ENCODE measurements at regions not wholly inside any gene's neighbourhood (a gene's known extent, or its start where the extent isn't known, plus 50 kb on each side); places are given as distances from the start of the nearest gene placed in this dataset.

- Histone ChIP-seq H3K27ac (ENCODE audit: insufficient read depth, low read length) (no peak overlapping the region), H3K36me3 (ENCODE audit: control insufficient read depth, insufficient read depth, low read length) (no peaks in the 10 kb centered on the region), H3K4me2 (ENCODE audit: extremely low read depth, insufficient read depth, low read length) (no peak overlapping the region), H3K4me1 (ENCODE audit: control insufficient read depth, extremely low read depth, insufficient read depth, low read length) (no peaks in the 10 kb centered on the region), H3K9ac (ENCODE audit: insufficient read depth, low read length) (no peak overlapping the region), H3K79me2 (ENCODE audit: control insufficient read depth, insufficient read depth, low read length) (no peaks in the 10 kb centered on the region), H3K9me3 (ENCODE audit: control insufficient read depth, insufficient read depth, low read depth, low read length) (no peaks in the 10 kb centered on the region), H4K20me1 (ENCODE audit: control insufficient read depth, extremely low read depth, insufficient read depth, low read length) (no peaks in the 10 kb centered on the region), H3K27me3 (ENCODE audit: control insufficient read depth, insufficient read depth, low read length) (no peaks in the 10 kb centered on the region), H2AFZ (ENCODE audit: low read length) (no peak overlapping the region), H3K4me3 (replicated peaks in 1 of 4; ENCODE audit: control extremely low read depth in 1 of 4, insufficient read depth in 1 of 4, low read depth in 3 of 4, low read length in 4 of 4) (no peak overlapping the region)
- no peak for TF ChIP-seq CTCF (conservative IDR thresholded peaks at IDR 0.05 in 1 of 2, IDR thresholded peaks at IDR 0.05 in 1 of 2; ENCODE audit: low read depth in 1 of 2, low read length in 2 of 2)
- no peak for DNase-seq (ENCODE audit: low read depth in 2 of 2)
These were observed 166.8 kb upstream of the IER5L start for GRCh38 chr9:129344641-129345495.

DNA sequence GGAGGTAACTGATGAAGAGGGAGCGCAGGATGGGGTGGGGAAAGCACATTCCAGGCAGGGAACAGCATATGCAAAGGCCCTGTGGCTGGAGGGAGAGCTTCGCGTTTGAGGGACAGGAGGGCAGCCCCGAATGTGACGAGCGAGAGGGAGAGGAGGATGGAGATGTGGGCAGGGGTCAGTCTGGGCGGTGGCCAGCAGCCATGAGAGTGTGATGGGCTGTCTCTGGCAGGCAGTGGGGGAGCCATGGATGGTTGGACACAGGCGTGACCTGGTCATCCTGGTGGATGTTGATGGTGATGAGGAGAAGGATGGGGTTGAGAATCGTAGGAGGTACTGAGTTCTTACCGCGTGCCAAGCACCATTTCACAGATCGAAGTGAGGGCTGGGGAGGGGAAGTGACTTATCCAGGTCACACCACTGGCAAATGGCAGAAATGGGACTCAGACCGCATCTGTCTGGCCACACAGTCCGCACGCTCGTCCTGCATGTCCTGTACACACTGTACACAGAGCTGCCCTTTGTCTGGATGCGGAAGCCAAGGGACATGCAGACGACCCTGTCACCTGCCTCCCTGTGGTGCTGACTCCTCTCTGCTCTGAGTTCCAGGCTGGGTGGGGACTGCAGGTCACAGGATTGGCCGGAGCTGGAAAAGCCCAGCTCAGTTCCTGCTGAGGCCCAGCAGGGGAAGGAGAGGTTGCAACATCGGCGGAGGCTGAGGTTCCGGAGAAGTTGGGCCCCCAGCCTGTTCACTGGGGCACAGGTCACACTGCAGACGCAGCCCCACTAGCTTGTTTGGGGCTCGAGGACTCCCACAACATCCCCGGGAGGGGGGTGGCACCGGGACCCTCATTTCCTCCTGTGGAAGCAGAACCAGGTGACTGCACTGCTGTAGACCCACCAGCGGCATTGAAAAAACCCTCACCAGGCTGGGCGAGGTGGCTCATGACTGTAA, 165.6 kb upstream of the IER5L start:
- H3K27ac ChIP-seq (ENCODE audit: insufficient read depth, low read length), result no peak overlapping the region

More for the DNA sequence above, 165.6 kb upstream of the IER5L start:
- peak in 1 of 2 donors; percentile 60 for DNase-seq (ENCODE audit: low read depth in 2 of 2)
- H3K4me1 ChIP-seq (ENCODE audit: control insufficient read depth, extremely low read depth, insufficient read depth, low read length), result peaks cover 5% of the 10 kb centered on the region
- H3K36me3 ChIP-seq (ENCODE audit: control insufficient read depth, insufficient read depth, low read length), result no peaks in the 10 kb centered on the region
- no peaks in the 10 kb centered on the region for H3K9me3 ChIP-seq (ENCODE audit: control insufficient read depth, insufficient read depth, low read depth, low read length)
- no peak overlapping the region for H3K4me3 ChIP-seq (replicated peaks in 1 of 4; ENCODE audit: control extremely low read depth in 1 of 4, insufficient read depth in 1 of 4, low read depth in 3 of 4, low read length in 4 of 4)
- no peak for TF ChIP-seq EZH2 (IDR thresholded peaks at IDR 0.05; ENCODE audit: low read length, missing control alignments)
- TF ChIP-seq CTCF (conservative IDR thresholded peaks at IDR 0.05 in 1 of 2, IDR thresholded peaks at IDR 0.05 in 1 of 2; ENCODE audit: low read depth in 1 of 2, low read length in 2 of 2), result peak in 1 of 2 donors; percentile 13
- H2AFZ ChIP-seq (ENCODE audit: low read length), result no peak overlapping the region
- H3K27me3 ChIP-seq (ENCODE audit: control insufficient read depth, insufficient read depth, low read length), result no peaks in the 10 kb centered on the region
- no peak overlapping the region for H3K9ac ChIP-seq (ENCODE audit: insufficient read depth, low read length)
- H3K4me2 ChIP-seq (ENCODE audit: extremely low read depth, insufficient read depth, low read length), result no peak overlapping the region
- no peaks in the 10 kb centered on the region for H3K79me2 ChIP-seq (ENCODE audit: control insufficient read depth, insufficient read depth, low read length)
- H4K20me1 ChIP-seq (ENCODE audit: control insufficient read depth, extremely low read depth, insufficient read depth, low read length), result no peaks in the 10 kb centered on the region

Data from fibroblast of lung (primary cell).